Brain microvascular endothelial cell (primary cell): ENCODE measurements at regions not wholly inside any gene's neighbourhood (a gene's known extent, or its start where the extent isn't known, plus 50 kb on each side); places are given as distances from the start of the nearest gene placed in this dataset.

Experiments
- DNase-seq: peaks from one replicate; pipeline ENCODE4 v3.0.0-alpha.2; 2020
- H3K27ac ChIP-seq: fragments of 250-450 bp; sonication (Bioruptor Pico); 2 replicates; pipeline ENCODE4 v1.5.1; 2020; ENCODE audit warnings: mild to moderate bottlenecking, moderate library complexity
- H3K27me3 ChIP-seq: fragments of 250-450 bp; sonication (Bioruptor Pico); replicated peaks from 2 replicates; pipeline ENCODE4 v1.5.1; 2020; ENCODE audit warnings: mild to moderate bottlenecking
- H3K36me3 ChIP-seq: fragments of 250-450 bp; sonication (Bioruptor Pico); replicated peaks from 2 replicates; pipeline ENCODE4 v1.5.1; 2020; ENCODE audit warnings: mild to moderate bottlenecking
- H3K4me3 ChIP-seq: 2 replicates; pipeline ENCODE4 v1.5.1; 2011; ENCODE audit warnings: low read depth, mild to moderate bottlenecking, control low read depth, low read length, moderate library complexity
- CTCF ChIP-seq: IDR thresholded peaks from 2 replicates; pipeline ENCODE4 v1.5.1; 2011; ENCODE audit warnings: low read depth, mild to moderate bottlenecking, moderate library complexity, low read length, control low read depth, inconsistent platforms; ENCODE audit errors: missing control alignments
- in situ Hi-C: cut with HindIII; loops from 2 replicates; pipeline ENCODE4 v1.10.0; 2017; ENCODE audit warnings: low sequenced_read_pairs, low pct_ligation_motif_present

- in situ Hi-C loops: no loop called here
- H3K27me3 ChIP-seq: no peaks in the 10 kb centered on the region
- no peak for TF ChIP-seq CTCF
- H3K4me3 ChIP-seq: no peak overlapping the region
- no peaks in the 10 kb centered on the region for H3K36me3 ChIP-seq
- H3K27ac ChIP-seq: no peak overlapping the region
- DNase-seq: no peak
These were observed 254.9 kb upstream of the NPY start for GRCh38 chr7:24029068-24029467.

- no peak for TF ChIP-seq CTCF
- in situ Hi-C loops: no loop called here
- Histone ChIP-seq H3K27me3 (no peaks in the 10 kb centered on the region), H3K27ac (no peak overlapping the region), H3K36me3 (no peaks in the 10 kb centered on the region), H3K4me3 (no peak overlapping the region)
- DNase-seq: no peak
These were observed 249.7 kb upstream of the NPY start for GRCh38 chr7:24034251-24034650.

GRCh38 chr7:24035366-24036032 is 248.5 kb upstream of the NPY start:
- Histone ChIP-seq H3K36me3 (no peaks in the 10 kb centered on the region), H3K4me3 (no peak overlapping the region), H3K27ac (no peak overlapping the region), H3K27me3 (no peaks in the 10 kb centered on the region)
- TF ChIP-seq CTCF: no peak
- no peak for DNase-seq
- in situ Hi-C loops: no loop called here

GRCh38 chr7:24036033-24036412 is 248.0 kb upstream of the NPY start:
- no peak for TF ChIP-seq CTCF
- H3K4me3 ChIP-seq: no peak overlapping the region
- H3K27me3 ChIP-seq: no peaks in the 10 kb centered on the region
- in situ Hi-C loops: no loop called here
- H3K36me3 ChIP-seq: no peaks in the 10 kb centered on the region
- no peak for DNase-seq
- H3K27ac ChIP-seq: no peak overlapping the region

GRCh38 chr7:24038993-24039392 is 245.0 kb upstream of the NPY start:
- DNase-seq: no peak
- no peak for TF ChIP-seq CTCF
- Histone ChIP-seq H3K27me3 (no peaks in the 10 kb centered on the region), H3K4me3 (no peak overlapping the region), H3K27ac (no peak overlapping the region), H3K36me3 (no peaks in the 10 kb centered on the region)
- in situ Hi-C loops: no loop called here

GRCh38 chr7:24039991-24040624 is 243.9 kb upstream of the NPY start:
- H3K36me3 ChIP-seq: no peaks in the 10 kb centered on the region
- no peak for DNase-seq
- in situ Hi-C loops: no loop called here
- H3K27me3 ChIP-seq: no peaks in the 10 kb centered on the region
- no peak overlapping the region for H3K27ac ChIP-seq
- no peak overlapping the region for H3K4me3 ChIP-seq
- TF ChIP-seq CTCF: no peak
